ENCODE measurements at regions not wholly inside any gene's neighbourhood (a gene's known extent, or its start where the extent isn't known, plus 50 kb on each side); places are given as distances from the start of the nearest gene placed in this dataset.

GRCh38 chr7:10104292-10104691, 869.4 kb upstream of the PHF14 start:
- POLR2A ChIA-PET, result no interaction called here
- no peaks in the 10 kb centered on the region for H3K9me3 Mint-ChIP-seq

GRCh38 chr7:10106609-10107008, 867.1 kb upstream of the PHF14 start:
- Mint-ChIP-seq H3K4me3 (no peak overlapping the region), H3K27me3 (no peaks in the 10 kb centered on the region), H3K9me3 (peaks cover 2% of the 10 kb centered on the region), H3K36me3 (ENCODE audit: low read depth) (no peaks in the 10 kb centered on the region), H3K4me1 (ENCODE audit: low read depth) (no peaks in the 10 kb centered on the region), H3K27ac (no peak overlapping the region)
- ChIA-PET CTCF (no interaction called here), POLR2A (no interaction called here)
- no peaks in the 10 kb centered on the region for H3K4me1 ChIP-seq (ENCODE audit: insufficient read depth, low read length)
- ATAC-seq (ENCODE audit: poor library complexity) (no peak), DNase-seq (no peak)
- no peak overlapping the region for H3K27ac ChIP-seq (ENCODE audit: low read depth in 1 of 2, low read length in 2 of 2)
- intact Hi-C loops (cut with DNase I, micrococcal nuclease), result no loop called here
- H3K9me3 ChIP-seq (ENCODE audit: control insufficient read depth in 1 of 2, insufficient read depth in 1 of 2, low read length in 2 of 2), result peaks cover 3 to 5% of the 10 kb centered on the region in 2 experiments
- H3K36me3 ChIP-seq (ENCODE audit: insufficient read depth, low read length), result no peaks in the 10 kb centered on the region
- no peaks in the 10 kb centered on the region for H3K27me3 ChIP-seq (ENCODE audit: control insufficient read depth in 1 of 2, insufficient read depth in 2 of 2, low read length in 2 of 2)
- no peak for TF ChIP-seq CTCF (IDR thresholded peaks at IDR 0.05)
- H3K4me3 ChIP-seq (ENCODE audit: low read length), result no peak overlapping the region

More at GRCh38 chr7:10104292-10104691, 869.4 kb upstream of the PHF14 start:
- Histone ChIP-seq H3K36me3 (ENCODE audit: insufficient read depth, low read length) (no peaks in the 10 kb centered on the region), H3K4me1 (ENCODE audit: insufficient read depth, low read length) (no peaks in the 10 kb centered on the region), H3K27ac (ENCODE audit: low read depth in 1 of 2, low read length in 2 of 2) (no peak overlapping the region), H3K9me3 (ENCODE audit: control insufficient read depth in 1 of 2, insufficient read depth in 1 of 2, low read length in 2 of 2) (peaks cover 0 to 5% of the 10 kb centered on the region in 2 experiments), H3K27me3 (ENCODE audit: control insufficient read depth in 1 of 2, insufficient read depth in 2 of 2, low read length in 2 of 2) (no peaks in the 10 kb centered on the region), H3K4me3 (ENCODE audit: low read length) (no peak overlapping the region)
- Mint-ChIP-seq H3K36me3 (ENCODE audit: low read depth) (no peaks in the 10 kb centered on the region), H3K4me3 (no peak overlapping the region), H3K27me3 (no peaks in the 10 kb centered on the region), H3K4me1 (ENCODE audit: low read depth) (no peaks in the 10 kb centered on the region), H3K27ac (no peak overlapping the region)
- CTCF ChIA-PET, result no interaction called here
- intact Hi-C loops (cut with DNase I, micrococcal nuclease), result no loop called here
- TF ChIP-seq CTCF (IDR thresholded peaks at IDR 0.05), result no peak
- ATAC-seq (ENCODE audit: poor library complexity) (no peak), DNase-seq (no peak)

GRCh38 chr7:10116511-10116910, 857.2 kb upstream of the PHF14 start:
- peaks cover 7% of the 10 kb centered on the region for H3K9me3 Mint-ChIP-seq

More at GRCh38 chr7:10116511-10116910, 857.2 kb upstream of the PHF14 start:
- Mint-ChIP-seq H3K27me3 (no peaks in the 10 kb centered on the region), H3K4me3 (no peak overlapping the region), H3K27ac (no peak overlapping the region), H3K36me3 (ENCODE audit: low read depth) (no peaks in the 10 kb centered on the region), H3K4me1 (ENCODE audit: low read depth) (no peaks in the 10 kb centered on the region)
- Histone ChIP-seq H3K36me3 (ENCODE audit: insufficient read depth, low read length) (no peaks in the 10 kb centered on the region), H3K27me3 (ENCODE audit: control insufficient read depth in 1 of 2, insufficient read depth in 2 of 2, low read length in 2 of 2) (no peaks in the 10 kb centered on the region), H3K9me3 (ENCODE audit: control insufficient read depth in 1 of 2, insufficient read depth in 1 of 2, low read length in 2 of 2) (no peaks in the 10 kb centered on the region), H3K4me1 (ENCODE audit: insufficient read depth, low read length) (no peaks in the 10 kb centered on the region), H3K27ac (ENCODE audit: low read depth in 1 of 2, low read length in 2 of 2) (no peak overlapping the region), H3K4me3 (ENCODE audit: low read length) (no peak overlapping the region)
- DNase-seq, result no peak
- POLR2A ChIA-PET, result no interaction called here
- no peak for TF ChIP-seq CTCF (IDR thresholded peaks at IDR 0.05)
- intact Hi-C loops (cut with DNase I, micrococcal nuclease), result no loop called here
- ATAC-seq (ENCODE audit: poor library complexity), result no peak
- CTCF ChIA-PET, result no interaction called here
